RWPE1 (cell line): ENCODE measurements at regions not wholly inside any gene's neighbourhood (a gene's known extent, or its start where the extent isn't known, plus 50 kb on each side); places are given as distances from the start of the nearest gene placed in this dataset.

Experiments
- CTCF ChIA-PET: fragments of 350-600 bp; sonication (Branson Sonifier 250); formaldehyde crosslinking; extraction: SDS; loops from one replicate; lab custom pipeline; 2021; lab: Yijun Ruan, JAX
- POLR2A ChIA-PET: fragments of 400-600 bp; formaldehyde crosslinking; extraction: SDS; loops from one replicate; lab custom pipeline; 2020; ENCODE audit warnings: antibody characterized with exemption; ENCODE audit not compliant: low non-redundant PET; lab: Yijun Ruan, JAX
- DNase-seq: peaks from one replicate; pipeline ENCODE4 v3.0.0; 2012; ENCODE audit warnings: low spot score
- H3K27ac ChIP-seq: fragments of 450-650 bp; 2 replicates; pipeline ENCODE4 v1.5.1; 2017
- TF ChIP-seq, protein P1 (sequence below): fragments of 450-650 bp; conservative IDR thresholded peaks from 2 replicates; pipeline ENCODE4 v1.5.1; 2017; ENCODE audit warnings: low read depth, mild to moderate bottlenecking

GRCh38 chr9:73348471-73348870 lies 196.8 kb downstream of the ANXA1 start:
- CTCF ChIA-PET = interaction anchor here (0.7 kb wide), 1 partner anchor 226 kb away, joined by 4 read pairs; no protein-coding TSS in a partner anchor
- POLR2A ChIA-PET = no interaction called here
- TF ChIP-seq, protein P1, sequence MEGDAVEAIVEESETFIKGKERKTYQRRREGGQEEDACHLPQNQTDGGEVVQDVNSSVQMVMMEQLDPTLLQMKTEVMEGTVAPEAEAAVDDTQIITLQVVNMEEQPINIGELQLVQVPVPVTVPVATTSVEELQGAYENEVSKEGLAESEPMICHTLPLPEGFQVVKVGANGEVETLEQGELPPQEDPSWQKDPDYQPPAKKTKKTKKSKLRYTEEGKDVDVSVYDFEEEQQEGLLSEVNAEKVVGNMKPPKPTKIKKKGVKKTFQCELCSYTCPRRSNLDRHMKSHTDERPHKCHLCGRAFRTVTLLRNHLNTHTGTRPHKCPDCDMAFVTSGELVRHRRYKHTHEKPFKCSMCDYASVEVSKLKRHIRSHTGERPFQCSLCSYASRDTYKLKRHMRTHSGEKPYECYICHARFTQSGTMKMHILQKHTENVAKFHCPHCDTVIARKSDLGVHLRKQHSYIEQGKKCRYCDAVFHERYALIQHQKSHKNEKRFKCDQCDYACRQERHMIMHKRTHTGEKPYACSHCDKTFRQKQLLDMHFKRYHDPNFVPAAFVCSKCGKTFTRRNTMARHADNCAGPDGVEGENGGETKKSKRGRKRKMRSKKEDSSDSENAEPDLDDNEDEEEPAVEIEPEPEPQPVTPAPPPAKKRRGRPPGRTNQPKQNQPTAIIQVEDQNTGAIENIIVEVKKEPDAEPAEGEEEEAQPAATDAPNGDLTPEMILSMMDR = no peak
- H3K27ac ChIP-seq = no peak overlapping the region
- peak; percentile 7 for DNase-seq

DNA sequence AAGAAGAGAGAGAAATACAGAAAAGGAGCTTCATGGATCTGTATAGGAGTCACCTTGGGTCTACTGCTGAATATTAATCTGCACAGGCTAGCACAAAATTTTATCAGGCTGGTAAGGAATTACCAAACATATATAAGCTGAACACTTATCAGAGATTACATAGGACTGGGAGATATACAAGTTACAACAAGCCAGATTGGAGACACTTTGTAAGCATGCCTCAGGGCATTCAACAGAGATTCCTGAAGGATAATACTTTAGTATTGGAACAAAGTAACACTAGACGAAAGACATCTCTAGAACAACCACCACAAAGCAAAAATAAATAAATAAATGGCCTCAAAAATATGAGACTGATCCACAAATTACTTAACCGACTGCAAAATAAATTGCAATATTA lies 197.8 kb downstream of the ANXA1 start:
- DNase-seq = peak; percentile 3
- POLR2A ChIA-PET = no interaction called here
- TF ChIP-seq, protein P1 = no peak
- H3K27ac ChIP-seq = no peak overlapping the region
- CTCF ChIA-PET = no interaction called here

DNA sequence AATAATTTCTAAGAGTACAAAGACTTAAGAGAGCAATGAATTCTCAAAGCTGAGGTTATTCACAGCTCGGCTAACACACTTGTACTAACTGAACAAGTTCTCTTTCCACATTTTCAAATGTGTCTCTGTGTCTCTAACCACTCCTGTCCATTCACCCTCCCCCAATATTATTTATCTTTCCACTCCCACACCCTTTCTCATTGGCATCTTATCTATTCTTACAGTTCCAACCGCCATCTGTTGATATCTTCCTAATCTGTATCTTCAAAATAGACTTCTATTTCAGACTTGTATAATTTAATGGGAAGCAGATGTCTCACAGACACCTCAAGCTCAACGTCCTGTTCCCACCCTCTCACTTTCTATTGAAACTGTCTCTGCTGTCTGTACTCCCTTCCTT lies 205.9 kb downstream of the ANXA1 start:
- no peak for DNase-seq
- no peak overlapping the region for H3K27ac ChIP-seq
- ChIA-PET CTCF (no interaction called here), POLR2A (no interaction called here)
- TF ChIP-seq, protein P1 = no peak

DNA sequence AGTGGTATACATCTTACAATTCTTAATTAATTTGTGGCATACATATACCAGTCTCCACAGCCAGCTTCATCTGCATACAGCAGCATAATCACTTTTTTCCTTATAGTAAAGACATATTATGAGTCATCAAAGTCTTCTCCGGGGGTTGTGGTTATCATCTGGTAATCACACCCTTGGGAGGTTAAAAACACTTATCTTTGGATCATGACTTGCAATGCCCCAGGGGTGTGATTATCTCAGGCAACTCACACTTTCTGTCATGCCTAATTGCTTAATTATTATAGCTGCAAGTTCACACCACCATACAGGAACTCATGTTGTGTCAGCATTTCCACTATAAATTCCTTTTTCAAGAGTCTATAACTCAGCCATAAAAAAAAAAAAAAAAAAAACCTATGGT lies 218.4 kb downstream of the ANXA1 start:
- CTCF ChIA-PET = interaction anchor here (1.1 kb wide), 1 partner anchor 11 kb away, joined by 4 read pairs; no protein-coding TSS in a partner anchor
- POLR2A ChIA-PET = no interaction called here
- TF ChIP-seq, protein P1 = no peak
- peak; percentile 44 for DNase-seq
- no peak overlapping the region for H3K27ac ChIP-seq

GRCh38 chr9:73371801-73372200 lies 220.1 kb downstream of the ANXA1 start:
- TF ChIP-seq, protein P1 = no peak
- no peak for DNase-seq
- CTCF ChIA-PET = interaction anchor here (0.6 kb wide), 1 partner anchor 1830 kb away, joined by 3 read pairs; no protein-coding TSS in a partner anchor
- H3K27ac ChIP-seq = no peak overlapping the region
- POLR2A ChIA-PET = no interaction called here

DNA sequence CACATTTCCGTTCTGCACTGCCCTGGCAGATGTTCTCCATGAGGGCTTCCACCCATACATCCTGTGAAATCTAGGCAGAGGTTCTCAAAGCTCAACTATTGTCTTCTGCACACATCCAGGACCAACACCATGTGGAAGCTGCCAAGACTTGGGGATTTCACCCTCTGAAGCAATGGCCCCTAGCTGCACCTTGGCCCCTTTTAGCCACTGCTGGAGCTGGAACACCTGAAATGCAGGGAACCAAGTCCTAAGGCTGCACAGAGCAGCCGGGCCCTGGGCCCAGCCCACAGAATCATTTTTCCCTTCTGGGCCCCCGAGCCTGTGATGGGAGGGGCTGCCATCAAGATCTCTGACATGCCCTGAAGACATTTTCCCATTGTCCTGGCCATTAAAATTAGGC lies 228.7 kb downstream of the ANXA1 start:
- ChIA-PET POLR2A (no interaction called here), CTCF (no interaction called here)
- no peak for DNase-seq
- TF ChIP-seq, protein P1 = no peak
- no peak overlapping the region for H3K27ac ChIP-seq
